H1 (cell line): ENCODE measurements at regions not wholly inside any gene's neighbourhood (a gene's known extent, or its start where the extent isn't known, plus 50 kb on each side); places are given as distances from the start of the nearest gene placed in this dataset.

Source experiments
- EGR1 ChIP-seq: IDR thresholded peaks from 2 replicates; pipeline ENCODE4 v1.6.1; 2011; ENCODE audit warnings: low read depth, low read length, borderline replicate concordance
- JUN ChIP-seq: IDR thresholded peaks from 2 replicates; pipeline ENCODE4 v1.6.1; 2011; ENCODE audit warnings: low read depth, mild to moderate bottlenecking, improper control_type of control experiment, low read length
- NRF1 ChIP-seq: IDR thresholded peaks from 2 replicates; pipeline ENCODE4 v1.6.1; 2011; ENCODE audit warnings: mild to moderate bottlenecking, low read depth, low read length, improper control_type of control experiment
- POLR2A ChIP-seq, 2 experiments: IDR thresholded peaks; 1 replicate in 1 of 2; 2 replicates in 1 of 2; pipeline ENCODE4 v1.6.1; 2011; ENCODE audit warnings: low read depth in 2 of 2, low read length in 2 of 2, mild to moderate bottlenecking in 2 of 2; ENCODE audit errors: control extremely low read depth in 1 of 2
- RAD21 ChIP-seq, 2 experiments: IDR thresholded peaks in 1 of 2; conservative IDR thresholded peaks in 1 of 2; 2 replicates each; pipeline ENCODE4 v1.6.1; 2011; ENCODE audit warnings: low read depth in 2 of 2, low read length in 2 of 2, improper control_type of control experiment in 1 of 2, inconsistent platforms in 1 of 2, mild to moderate bottlenecking in 1 of 2, moderate library complexity in 1 of 2
- TBP ChIP-seq: IDR thresholded peaks from 2 replicates; pipeline ENCODE4 v1.6.1; 2011; ENCODE audit warnings: low read depth, low read length, improper control_type of control experiment
- TF ChIP-seq, protein P1 (sequence below), 3 experiments: IDR thresholded peaks; 1 replicate in 2 of 3; 2 replicates in 1 of 3; pipeline versions ENCODE4 v1.5.1 to v1.6.1; 2011; ENCODE audit warnings: low read length in 3 of 3, mild to moderate bottlenecking in 3 of 3, inconsistent platforms in 2 of 3, low read depth in 1 of 3, moderate library complexity in 1 of 3; ENCODE audit not compliant: insufficient read depth in 1 of 3; ENCODE audit errors: control extremely low read depth in 1 of 3

DNA sequence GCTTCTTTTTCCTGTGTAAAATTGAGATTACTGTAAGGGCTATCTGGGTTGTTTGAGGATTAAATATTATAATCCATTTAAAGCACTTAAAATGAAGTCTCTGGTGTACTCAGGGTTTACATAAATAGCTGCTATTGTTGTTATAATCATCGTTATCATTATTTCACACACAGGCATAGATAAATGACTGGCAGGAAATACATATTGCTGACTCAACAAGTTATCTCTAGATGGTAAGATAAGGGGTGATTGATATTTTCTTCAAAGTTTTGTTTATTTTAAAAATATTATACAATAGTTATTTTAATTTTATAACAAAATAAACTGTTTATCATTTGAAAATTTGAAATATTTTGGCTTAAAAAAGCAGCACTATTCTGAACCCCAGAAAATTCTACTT is 134.3 kb upstream of the DCAF12L2 start:
- TF ChIP-seq, protein P1, sequence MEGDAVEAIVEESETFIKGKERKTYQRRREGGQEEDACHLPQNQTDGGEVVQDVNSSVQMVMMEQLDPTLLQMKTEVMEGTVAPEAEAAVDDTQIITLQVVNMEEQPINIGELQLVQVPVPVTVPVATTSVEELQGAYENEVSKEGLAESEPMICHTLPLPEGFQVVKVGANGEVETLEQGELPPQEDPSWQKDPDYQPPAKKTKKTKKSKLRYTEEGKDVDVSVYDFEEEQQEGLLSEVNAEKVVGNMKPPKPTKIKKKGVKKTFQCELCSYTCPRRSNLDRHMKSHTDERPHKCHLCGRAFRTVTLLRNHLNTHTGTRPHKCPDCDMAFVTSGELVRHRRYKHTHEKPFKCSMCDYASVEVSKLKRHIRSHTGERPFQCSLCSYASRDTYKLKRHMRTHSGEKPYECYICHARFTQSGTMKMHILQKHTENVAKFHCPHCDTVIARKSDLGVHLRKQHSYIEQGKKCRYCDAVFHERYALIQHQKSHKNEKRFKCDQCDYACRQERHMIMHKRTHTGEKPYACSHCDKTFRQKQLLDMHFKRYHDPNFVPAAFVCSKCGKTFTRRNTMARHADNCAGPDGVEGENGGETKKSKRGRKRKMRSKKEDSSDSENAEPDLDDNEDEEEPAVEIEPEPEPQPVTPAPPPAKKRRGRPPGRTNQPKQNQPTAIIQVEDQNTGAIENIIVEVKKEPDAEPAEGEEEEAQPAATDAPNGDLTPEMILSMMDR (IDR thresholded peaks at IDR 0.05; ENCODE audit: control extremely low read depth in 1 of 3, insufficient read depth in 1 of 3, low read depth in 1 of 3, low read length in 3 of 3) = no peak
- TF ChIP-seq TBP = no peak
- no peak for TF ChIP-seq JUN
- TF ChIP-seq POLR2A (IDR thresholded peaks at IDR 0.05; ENCODE audit: control extremely low read depth in 1 of 2, low read depth in 2 of 2, low read length in 2 of 2) = no peak
- no peak for TF ChIP-seq RAD21 (IDR thresholded peaks at IDR 0.05 in 1 of 2, conservative IDR thresholded peaks at IDR 0.05 in 1 of 2; ENCODE audit: low read depth in 2 of 2, low read length in 2 of 2)
- no peak for TF ChIP-seq NRF1
- no peak for TF ChIP-seq EGR1
